ENCODE measurements at regions not wholly inside any gene's neighbourhood (a gene's known extent, or its start where the extent isn't known, plus 50 kb on each side); places are given as distances from the start of the nearest gene placed in this dataset.
"Not testable (repeated sequence)": the region's sequence is repeated elsewhere in the genome, so short reads cannot be mapped to it uniquely, and the experiment has no call there.

DNA sequence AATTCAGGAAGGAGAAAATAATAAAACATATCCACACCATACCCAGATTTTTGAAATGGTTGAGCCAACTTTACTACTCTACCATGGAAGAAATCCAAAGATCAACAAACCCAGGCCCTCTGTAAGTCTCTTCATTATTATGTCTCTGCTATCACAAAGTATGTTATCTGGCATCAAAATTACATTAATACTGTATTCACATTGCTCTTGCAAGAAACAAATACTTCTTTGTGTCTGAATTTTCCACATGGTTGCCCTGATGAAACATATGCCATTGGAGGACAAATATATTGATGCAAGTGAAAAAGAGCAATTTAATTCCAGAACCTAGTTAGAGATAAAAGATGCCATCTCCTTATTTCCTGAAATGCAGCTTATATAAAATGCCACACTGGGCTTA is 204.0 kb downstream of the FZD1 start:
- no peak for DNase-seq

DNA sequence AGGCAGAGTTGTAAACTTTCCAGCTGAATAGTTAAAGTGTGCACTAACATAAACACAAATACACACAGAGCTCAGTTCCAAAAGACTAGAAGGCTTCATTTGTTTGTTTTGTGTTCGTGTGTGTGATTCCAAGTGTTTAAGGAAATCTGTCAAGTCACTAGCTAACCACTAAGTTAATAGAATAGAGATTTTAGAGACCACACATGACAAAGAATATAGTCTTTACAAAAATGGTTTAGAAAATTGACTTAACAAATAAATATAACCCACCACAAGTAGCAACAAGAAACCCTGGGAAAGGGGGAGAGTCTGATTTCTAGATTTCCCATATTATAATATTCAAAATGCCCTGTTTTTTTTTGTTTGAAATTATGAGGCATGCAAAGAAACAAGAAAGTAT is 209.4 kb downstream of the FZD1 start:
- no peak for DNase-seq

DNA sequence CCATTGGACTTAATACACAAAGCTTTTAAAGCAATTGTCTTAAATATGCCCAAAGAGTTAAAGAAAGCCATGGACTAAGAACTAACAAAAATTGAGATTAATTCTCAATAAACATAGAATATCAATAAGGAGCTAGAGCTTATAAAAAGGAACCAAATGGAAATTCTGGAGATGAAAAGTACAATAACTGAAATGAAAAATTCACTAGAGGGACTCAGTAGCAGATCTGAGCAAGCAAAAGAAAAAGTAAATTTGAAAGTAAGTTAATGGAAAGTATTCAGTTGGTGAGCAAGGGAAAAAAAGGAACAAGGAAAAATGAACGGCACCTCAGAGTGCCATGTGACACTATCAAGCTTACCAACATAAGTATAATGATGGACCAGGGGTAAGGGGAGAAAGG is 209.8 kb downstream of the FZD1 start:
- DNase-seq: no peak

DNA sequence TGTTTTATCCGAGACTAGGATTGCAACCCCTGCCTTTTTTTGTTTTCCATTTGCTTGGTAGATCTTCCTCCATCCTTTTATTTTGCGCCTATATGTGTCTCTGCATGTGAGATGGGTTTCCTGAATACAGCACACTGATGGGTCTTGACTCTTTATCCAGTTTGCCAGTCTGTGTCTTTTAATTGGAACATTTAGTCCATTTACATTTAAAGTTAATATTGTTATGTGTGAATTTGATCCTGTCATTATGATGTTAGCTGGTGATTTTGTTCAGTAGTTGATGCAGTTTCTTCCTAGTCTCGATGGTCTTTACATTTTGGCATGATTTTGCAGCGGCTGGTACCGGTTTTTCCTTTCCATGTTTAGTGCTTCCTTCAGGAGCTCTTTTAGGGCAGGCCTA is 216.2 kb downstream of the FZD1 start:
- not testable (repeated sequence) for DNase-seq

DNA sequence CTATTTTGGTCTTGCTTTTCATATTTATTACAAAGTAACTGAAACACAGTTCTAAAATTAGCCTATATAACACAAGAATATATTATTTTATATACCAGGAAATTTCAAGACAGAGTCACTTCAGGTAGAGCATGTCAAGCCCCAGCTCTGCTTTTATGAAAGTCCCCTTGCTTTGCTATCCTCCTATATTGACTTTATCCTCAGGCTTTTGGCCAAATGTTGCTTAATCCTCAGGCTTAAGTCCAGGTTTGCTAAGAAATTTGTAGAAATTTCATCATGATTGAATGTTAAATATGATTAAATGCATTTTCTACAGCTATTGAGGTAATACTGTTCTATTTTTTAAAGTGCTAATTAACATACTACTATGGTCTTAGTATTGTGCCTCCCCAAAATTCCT is 227.6 kb downstream of the FZD1 start:
- DNase-seq: no peak

DNA sequence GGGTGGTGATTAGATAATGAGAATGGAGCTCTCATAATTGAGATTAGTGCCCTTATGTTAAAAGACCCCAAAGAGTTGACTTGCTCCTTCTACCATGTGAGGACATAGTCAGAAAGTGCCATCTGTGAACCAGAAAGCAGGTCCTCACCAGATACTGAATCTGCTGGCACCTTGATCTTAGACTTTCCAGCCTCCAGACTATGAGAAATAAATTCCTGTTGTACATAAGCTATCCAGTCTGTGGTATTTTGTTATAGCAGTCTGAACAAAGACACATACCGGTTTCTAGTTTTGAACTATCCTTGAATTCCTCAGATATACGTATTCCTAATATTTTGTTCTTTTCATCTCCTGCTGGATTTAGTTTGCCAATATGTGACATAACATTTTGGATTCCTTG is 228.1 kb downstream of the FZD1 start:
- no peak for DNase-seq

DNA sequence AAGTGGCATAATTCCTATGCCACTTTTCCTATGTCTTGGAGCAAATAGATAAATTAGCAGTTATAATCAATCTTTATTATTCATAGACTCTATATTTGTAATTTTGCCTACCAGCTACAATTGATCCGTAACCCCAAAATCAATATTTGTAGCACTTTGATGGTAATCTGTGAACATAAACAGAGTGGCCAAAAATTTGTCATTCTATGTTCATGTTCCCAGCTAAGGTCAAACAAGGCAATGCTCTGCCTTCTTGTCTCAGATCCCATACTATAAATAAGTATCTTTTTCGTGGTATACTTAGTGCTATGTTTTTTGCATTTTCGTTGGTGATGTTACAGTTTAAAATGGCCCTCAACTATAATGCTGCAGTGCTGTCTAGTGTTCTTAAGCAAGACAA is 228.5 kb downstream of the FZD1 start:
- DNase-seq: no peak

DNA sequence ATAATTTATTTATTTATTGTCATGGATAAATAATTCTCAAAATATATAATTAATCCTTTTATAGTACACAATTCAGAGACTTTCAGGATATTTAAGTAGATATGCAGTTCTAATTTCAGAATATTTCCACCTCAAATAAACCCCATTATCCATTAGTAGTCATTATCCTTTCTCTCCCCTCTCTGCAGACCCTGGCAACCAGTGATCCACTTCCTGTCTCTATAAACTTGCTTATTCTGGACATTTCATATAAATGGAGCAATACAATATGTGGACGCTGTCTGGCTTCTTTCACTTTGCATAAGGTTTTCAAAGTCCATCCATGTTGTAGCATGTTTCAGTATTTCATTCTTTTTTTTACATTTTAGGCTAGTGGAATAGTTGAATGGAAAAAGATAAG is 230.2 kb downstream of the FZD1 start:
- no peak for DNase-seq

DNA sequence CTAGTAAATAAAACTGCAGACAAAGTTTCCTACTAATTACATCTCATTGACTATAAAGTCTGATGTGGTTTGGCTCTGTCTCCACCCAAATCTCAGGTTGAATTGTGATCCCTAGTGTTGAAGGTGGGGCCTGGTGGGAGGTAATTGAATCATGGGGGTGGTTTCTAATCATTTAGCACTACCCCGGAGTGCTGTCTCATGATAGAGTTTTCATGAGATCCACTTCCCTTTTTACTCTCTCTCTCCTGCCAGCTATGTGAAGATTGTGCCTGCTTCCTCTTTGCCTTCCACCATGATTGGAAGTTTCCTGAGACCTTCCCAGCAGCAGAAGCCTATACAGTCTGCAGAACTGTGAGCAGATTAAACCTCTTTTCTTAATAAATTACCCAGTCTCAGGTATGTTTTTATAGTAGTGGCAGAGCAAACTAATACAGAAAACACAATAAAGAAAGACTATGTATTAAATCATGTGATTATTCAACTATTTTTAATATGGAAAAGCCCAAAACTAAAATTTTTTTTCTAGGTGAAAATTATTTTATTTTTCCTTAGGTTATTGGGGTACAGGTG is 232.1 kb downstream of the FZD1 start:
- DNase-seq: no peak

DNA sequence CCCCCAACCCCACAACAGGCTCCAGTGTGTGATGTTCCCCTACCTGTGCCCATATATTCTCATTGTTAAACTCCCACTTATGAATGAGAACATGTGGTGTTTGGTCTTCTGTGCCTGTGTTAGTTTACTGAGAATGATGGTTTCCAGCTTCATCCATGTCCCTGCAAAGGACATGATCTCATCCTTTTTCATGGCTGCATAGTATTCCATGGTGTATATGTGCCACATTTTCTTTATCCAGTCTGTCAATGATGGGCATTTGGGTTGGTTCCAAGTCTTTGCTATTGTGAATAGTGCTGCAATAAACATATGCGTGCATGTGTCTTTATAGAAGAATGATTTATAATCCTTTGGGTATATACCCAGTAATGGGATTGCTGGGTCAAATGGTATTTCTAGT is 233.0 kb downstream of the FZD1 start:
- DNase-seq: not testable (repeated sequence)

DNA sequence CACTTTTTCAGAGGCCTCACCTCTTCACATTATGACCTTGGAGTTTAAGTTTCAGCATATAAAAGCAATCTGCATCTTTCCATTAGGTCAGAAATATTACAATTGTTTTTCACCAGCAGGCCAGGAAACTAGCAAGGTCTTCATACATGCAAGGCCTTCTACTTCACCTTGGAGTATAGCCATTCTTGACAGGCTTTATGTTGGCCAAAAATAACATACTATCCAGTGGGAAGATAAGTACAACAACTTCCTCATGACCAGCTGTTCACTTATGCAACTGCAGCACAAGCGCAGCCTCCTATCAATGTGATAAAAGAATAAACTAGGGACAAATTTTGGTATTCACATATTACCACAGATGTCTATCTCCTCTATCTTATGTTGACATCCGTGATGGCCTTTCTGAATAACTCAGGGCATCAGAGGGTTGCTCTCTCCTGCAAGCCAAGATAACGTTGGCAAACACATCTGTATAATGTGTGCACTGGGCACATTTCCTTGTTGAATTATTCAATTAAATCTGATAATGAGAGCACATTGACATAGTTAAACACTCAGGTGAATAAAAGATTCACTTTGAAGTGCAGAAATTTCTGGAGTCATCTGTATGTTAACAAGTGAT is 239.8 kb downstream of the FZD1 start:
- no peak for DNase-seq

DNA sequence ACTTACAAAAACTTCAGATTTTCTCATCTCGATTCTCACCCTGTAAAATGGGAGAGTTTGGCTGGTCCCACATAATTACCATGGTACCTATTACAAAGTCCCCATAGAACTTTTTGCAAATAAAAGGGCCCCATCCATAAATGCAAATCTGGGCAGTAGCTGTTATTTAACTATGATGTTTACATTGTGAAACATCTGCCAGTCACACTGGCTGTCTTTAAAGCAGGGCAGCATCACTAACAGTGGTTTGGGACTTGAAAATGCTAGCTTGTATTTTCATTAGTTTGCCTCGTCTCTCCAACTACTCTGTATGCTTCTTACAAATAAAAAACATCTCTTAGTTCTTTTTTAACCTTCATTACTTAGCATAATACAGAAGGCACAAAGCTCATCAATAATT is 240.7 kb downstream of the FZD1 start:
- no peak for DNase-seq

DNA sequence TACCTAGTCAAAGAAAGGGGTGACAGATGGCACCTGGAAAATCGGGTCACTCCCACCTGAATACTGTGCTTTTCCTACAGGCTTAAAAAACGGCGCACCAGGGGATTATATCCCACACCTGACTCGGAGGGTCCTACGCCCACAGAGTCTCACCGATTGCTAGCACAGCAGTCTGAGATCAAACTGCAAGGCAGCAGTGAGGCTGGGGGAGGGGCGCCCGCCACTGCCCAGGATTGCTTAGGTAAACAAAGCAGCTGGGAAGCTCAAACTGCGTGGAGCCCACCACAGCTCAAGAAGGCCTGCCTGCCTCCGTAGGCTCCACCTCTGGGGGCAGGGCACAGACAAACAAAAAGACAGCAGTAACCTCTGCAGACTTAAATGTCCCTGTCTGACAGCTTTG is 242.7 kb downstream of the FZD1 start:
- DNase-seq: not testable (repeated sequence)

DNA sequence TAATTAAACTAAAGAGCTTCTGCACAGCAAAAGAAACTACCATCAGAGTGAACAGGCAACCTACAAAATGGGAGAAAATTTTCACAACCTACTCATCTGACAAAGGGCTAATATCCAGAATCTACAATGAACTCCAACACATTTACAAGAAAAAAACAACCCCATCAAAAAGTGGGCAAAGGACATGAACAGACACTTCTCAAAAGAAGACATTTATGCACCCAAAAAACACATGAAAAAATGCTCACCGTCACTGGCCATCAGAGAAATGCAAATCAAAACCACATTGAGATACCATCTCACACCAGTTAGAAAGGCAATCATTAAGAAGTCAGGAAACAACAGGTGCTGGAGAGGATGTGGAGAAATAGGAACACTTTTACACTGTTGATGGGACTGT is 247.6 kb downstream of the FZD1 start:
- DNase-seq: not testable (repeated sequence)

DNA sequence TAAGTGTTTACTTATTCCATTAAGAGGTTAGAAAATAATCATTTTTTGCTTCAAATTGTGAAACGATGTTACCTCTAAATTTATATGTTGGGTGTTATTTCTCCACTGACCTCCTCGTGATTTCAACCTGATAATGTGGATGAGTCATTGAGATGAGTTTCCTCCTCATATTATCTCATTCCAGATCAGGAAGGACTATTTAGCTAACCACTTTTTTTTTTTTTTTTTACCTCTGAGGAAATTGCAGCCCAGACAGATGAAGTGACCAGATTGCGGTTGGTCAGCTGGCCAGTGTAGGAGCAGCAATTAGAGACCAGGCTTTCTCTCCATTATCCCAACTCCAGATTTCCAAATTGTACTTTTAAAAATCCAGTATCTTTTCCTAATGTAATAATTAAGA is 248.7 kb downstream of the FZD1 start:
- no peak for DNase-seq

DNA sequence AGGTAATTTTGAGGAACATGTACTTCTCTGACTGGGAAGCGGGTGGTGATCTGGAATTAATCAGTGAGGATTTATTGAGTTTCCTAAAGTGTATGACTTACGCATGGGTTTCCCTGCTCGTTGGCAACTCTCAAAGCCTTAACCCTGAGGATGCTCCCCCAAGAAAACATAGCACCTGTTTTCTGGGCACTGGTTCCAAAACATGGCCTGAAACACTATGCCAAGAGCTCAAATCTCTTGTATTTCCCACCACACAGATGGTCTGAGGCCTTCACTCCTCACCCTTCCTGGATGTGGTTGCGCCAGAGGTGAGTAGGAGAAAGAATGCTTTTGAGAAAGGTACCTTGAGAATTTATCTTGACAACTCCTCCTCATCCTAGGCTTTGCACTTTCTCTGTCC is 250.4 kb downstream of the FZD1 start:
- DNase-seq: no peak

DNA sequence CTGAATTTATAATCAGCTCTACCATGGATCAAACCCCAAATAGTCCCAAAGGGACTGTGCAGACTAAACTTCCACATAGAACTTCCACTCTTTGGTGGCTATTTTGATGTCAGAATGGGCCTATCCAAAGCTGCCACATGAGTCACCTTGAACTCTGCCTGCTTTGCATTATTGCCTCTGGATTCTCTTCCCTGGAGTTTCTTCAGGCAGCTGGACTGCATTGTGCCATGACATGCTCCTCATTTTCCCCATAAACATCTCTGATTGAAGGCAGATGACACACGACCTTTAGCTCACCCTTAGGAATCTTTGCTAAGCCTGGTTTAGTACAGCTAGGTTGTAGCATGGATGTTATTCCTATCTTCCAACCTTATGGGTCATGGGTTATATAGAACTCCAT is 251.7 kb downstream of the FZD1 start:
- DNase-seq: no peak

DNA sequence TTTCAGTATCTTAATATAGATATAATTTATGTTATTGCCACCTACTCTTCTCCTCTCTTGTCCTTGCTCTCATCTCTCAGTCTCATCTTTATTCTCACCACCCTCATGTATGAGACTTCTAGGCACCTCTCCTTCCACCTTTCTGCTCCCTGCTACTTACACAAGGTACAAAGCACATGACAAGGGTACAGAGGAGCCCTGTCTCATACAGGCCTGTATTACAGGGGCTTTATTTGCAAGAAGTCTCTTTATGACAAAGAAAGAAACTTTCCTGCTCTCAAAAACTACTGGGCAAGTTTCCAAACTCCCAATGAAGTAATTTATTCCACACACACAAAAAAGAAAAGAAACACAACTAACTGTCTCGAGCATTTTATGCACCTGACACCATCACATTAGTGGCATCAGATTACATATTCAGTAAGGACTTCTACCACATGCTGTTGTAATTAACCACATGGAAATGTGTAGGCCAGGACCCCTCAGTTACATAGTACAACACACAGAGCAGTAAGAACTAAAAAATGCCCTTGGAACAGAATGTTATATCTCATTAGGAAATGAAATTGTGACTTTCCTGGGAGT is 253.1 kb downstream of the FZD1 start:
- no peak for DNase-seq

DNA sequence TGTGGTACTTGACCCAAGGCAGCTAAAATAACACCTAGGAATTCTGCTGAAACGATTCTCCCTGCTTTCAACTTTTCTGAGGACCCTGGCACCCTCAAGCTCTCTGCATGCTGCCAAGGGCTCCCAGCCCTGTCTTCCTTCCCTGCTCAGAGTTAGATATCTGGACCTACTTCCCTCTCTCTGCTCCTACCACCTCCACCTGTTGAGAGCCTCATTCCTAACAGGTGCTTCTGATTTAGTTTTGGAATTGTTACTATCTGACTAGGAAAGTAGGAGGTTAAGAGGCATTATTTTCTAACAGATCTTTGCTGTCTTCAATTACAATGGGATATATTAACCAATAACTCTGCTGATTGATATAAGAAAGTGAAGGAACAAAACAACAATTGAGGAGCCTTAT is 253.8 kb downstream of the FZD1 start:
- DNase-seq: no peak

DNA sequence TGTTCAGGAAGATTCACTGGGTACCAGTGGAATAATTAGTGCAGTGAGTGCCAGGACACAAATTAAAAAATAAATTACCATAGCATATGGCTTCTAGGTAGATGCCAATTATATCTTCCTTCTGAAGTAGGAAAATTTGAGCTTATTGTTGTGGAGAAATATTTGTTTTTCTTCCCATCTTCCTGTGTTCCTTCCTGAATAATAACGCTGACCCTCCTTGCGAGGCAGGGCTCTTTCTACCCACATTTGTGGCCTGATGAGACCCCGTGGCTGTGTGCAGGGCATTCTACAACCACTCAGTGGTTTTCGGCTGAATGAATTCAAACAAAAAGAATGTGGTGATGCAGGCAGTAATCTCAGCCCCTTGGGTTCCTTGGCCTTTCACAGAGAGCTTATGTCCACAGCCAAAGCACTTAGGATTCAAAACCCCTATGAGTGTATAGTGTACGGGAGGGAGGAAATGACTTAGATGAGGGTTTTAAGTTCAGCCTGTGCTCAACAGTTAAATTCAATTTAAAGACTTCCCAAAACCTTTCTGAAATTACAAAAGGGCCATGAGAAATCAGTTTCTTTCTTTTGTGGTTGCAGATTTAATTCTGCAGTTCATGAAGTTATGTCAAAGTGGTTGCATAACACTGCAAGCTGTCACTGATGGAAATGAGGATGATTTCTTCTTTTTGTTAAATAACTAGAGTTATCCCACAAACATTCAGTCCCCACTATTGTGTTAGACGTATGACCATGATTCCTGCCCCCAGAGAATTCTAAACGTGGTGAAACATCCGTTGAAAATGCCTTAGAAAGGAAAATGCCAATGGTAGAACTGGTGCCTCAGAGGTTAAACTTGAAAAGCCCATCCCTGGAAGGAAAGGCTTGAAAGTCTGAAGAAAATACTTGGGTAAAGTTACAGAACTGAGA is 255.3 kb downstream of the FZD1 start:
- peak; percentile 69 to 86 for DNase-seq

DNA sequence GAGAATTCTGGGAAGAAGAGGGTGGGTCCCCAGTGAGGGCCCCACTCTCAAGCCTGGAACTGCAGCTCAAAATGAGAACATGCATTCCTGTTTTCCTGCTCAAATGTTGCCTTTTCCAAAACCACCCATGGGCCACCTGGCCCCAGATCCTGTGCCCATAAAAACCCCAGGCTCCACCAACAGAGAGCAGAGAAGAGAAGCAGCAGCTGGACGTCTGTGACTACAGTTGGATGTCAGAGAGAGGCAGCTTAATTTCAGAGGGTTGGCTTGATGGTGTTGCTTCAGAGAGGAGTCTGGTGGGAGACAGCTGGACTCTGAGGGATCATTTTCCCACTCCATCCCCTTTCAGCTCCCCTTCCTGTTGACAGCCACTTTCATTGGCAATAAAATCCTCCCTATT is 256.4 kb downstream of the FZD1 start:
- no peak for DNase-seq

DNA sequence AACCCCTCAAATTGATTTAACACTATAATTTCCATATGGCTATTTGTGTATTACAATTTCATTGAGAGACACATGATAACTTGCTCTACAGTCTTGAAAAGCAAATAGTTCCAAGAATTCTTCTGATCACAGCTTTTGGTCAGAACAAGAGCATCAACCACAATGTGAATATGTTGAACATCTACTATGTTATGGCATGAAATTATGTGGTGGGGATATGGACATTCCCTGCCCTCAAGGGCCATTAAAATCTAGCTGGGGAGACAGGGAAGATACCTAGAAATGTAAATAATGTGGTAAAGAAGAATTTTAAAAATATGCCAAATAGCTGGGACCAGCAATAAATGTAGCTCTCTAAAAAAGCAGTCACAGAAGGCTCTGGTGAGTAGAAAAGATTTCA is 262.2 kb downstream of the FZD1 start:
- no peak for DNase-seq

DNA sequence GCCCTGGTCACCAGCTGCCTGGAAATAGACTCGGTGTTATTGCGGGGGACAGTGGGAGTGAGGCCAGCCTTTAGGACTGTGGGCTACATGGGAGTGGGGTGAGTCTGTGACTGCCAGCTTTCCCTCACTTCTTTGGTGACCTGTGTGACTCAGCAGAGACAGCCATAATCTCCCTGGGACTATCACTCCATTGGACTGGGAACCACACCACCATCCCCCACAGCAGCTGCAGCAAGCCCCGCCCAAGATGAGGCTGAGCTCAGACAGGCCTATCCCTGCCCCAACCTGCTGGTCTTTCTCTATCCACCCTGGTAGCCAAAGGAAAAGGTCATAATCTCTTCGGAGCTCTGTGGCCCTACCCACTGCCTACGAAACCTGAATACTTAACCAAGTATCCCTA is 263.2 kb downstream of the FZD1 start:
- no peak for DNase-seq

DNA sequence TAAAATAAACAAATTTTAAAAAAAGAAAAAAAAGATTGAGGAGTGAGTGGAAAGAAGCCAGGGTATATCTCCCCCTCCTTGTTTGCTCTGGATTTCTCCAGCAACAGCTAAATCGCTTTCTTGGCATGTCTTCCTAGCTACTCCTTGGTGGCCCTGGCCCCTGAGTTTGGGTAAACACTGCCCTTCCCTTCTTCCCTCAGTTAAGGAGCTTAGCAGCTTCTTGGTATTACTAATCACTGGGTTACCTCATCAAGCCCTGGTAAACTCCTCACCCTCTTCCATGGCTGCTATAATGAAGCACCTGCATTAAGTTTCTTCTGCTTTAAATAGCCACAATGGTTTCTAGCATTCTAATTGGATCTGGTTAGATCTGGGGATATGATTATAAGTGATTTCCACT is 269.8 kb downstream of the FZD1 start:
- no peak for DNase-seq
